ENCODE measurements at regions not wholly inside any gene's neighbourhood (a gene's known extent, or its start where the extent isn't known, plus 50 kb on each side); places are given as distances from the start of the nearest gene placed in this dataset.

- Histone ChIP-seq H3K4me1 (ENCODE audit: control insufficient read depth in 1 of 2, insufficient read depth in 2 of 2, low read depth in 1 of 2, low read length in 1 of 2) (no peaks in the 10 kb centered on the region; a peak in 1 of 4 replicates), H3K4me3 (ENCODE audit: low read depth in 2 of 2, low read length in 1 of 2) (no peak overlapping the region), H3K27ac (ENCODE audit: low read depth in 2 of 2, low read length in 1 of 2) (no peak overlapping the region), H3K36me3 (replicated peaks in 1 of 2; ENCODE audit: control insufficient read depth in 1 of 2, insufficient read depth in 2 of 2, low read length in 1 of 2) (no peaks in the 10 kb centered on the region), H3K9ac (no peak overlapping the region), H3K27me3 (ENCODE audit: insufficient read depth) (no peaks in the 10 kb centered on the region), H3K4me2 (no peak overlapping the region), H3K79me2 (ENCODE audit: insufficient read depth) (no peaks in the 10 kb centered on the region), H3K9me3 (no peaks in the 10 kb centered on the region), H4K20me1 (ENCODE audit: insufficient read depth) (no peaks in the 10 kb centered on the region), H3F3A (replicated peaks; ENCODE audit: insufficient read depth) (no peaks in the 10 kb centered on the region), H2AFZ (ENCODE audit: low read depth) (no peak overlapping the region), H3K9me2 (no peaks in the 10 kb centered on the region)
- POLR2A ChIA-PET: no interaction called here
- CTCF ChIA-PET: no interaction called here
- 77% methylated on average over 4 of the region's 4 CpGs for WGBS (ENCODE audit: low lambda C conversion rate)
- TF ChIP-seq EZH2phosphoT487 (IDR thresholded peaks at IDR 0.05; ENCODE audit: borderline replicate concordance, low read depth) (no peak), RXRA (IDR thresholded peaks at IDR 0.05; ENCODE audit: borderline replicate concordance, low read depth) (no peak), TAF1 (IDR thresholded peaks at IDR 0.05; ENCODE audit: borderline replicate concordance, low read depth, low read length) (no peak), ELF1 (IDR thresholded peaks at IDR 0.05) (no peak), USF2 (IDR thresholded peaks at IDR 0.05; ENCODE audit: borderline replicate concordance, low read depth, low read length) (no peak), CTCF (IDR thresholded peaks at IDR 0.05) (no peak), SMC3 (IDR thresholded peaks at IDR 0.05; ENCODE audit: low read depth, low read length) (no peak), FOXJ3 (CRISPR knock-in tag; IDR thresholded peaks at IDR 0.05) (no peak), POLR2AphosphoS5 (IDR thresholded peaks at IDR 0.05; ENCODE audit: low read depth, low read length) (no peak), NRF1 (IDR thresholded peaks at IDR 0.05; ENCODE audit: low read depth, low read length) (no peak), JUND (IDR thresholded peaks at IDR 0.05) (no peak), IRF3 (IDR thresholded peaks at IDR 0.05; ENCODE audit: low read depth, low read length) (no peak), RFX5 (IDR thresholded peaks at IDR 0.05; ENCODE audit: low read length) (no peak), MAX (IDR thresholded peaks at IDR 0.05; ENCODE audit: low read depth) (no peak), TCF12 (IDR thresholded peaks at IDR 0.05) (no peak), NFIC (IDR thresholded peaks at IDR 0.05; ENCODE audit: borderline replicate concordance) (no peak), RAD21 (IDR thresholded peaks at IDR 0.05; ENCODE audit: low read length) (no peak), EP300 (IDR thresholded peaks at IDR 0.05; ENCODE audit: borderline replicate concordance in 1 of 2, low read depth in 1 of 2, low read length in 1 of 2) (no peak)
- no peak for DNase-seq
Observed at GRCh38 chr9:3662671-3663070, 136.9 kb upstream of the RFX3 start.

All from SK-N-SH (cell line).